ENCODE measurements at regions not wholly inside any gene's neighbourhood (a gene's known extent, or its start where the extent isn't known, plus 50 kb on each side); places are given as distances from the start of the nearest gene placed in this dataset.

DNA sequence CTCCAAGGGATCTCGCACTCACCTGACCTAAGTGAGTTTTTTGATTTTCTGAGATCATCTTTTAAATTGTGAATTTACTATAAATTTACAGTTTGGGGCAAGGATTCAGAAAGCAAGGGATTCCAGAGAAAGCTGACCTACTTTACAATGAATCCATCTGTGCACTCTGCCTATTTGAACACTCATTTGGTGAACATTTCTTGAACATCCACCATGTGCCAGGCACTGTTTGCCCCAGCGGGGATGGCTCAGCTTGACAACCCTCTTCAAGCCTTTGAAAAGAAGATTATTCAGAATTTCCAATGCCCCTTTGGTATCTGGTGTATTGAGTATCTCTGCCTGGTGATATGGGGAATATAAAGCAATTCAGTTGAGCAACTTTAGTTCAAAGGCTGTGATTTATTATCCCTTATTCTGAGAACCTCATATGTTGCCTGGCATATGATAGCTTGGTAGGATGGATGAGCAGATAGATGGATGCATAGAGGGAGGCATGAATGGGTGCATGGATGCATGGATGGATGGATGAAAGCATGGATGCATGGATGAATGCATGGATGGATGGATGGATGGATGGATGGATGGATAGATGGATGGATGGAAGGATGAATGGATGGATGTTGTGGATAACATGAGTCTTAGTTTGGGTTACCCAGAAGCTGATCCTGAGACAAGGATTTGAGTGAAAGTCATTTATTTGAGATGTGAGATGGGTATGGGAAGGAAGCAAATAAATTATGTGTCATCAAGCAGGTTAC, 149.7 kb upstream of the ZNF366 start:
- WGBS, 2 donors (ENCODE audit: low coverage in 1 of 2) = 93 to 100% methylated on average over 1 of the region's 2 CpGs
- ATAC-seq = no peak
- Histone ChIP-seq H3K27me3 (no peaks in the 10 kb centered on the region), H3K27ac (no peak overlapping the region), H3K9me3 (no peaks in the 10 kb centered on the region), H3K36me3 (no peaks in the 10 kb centered on the region), H3K4me1 (no peaks in the 10 kb centered on the region), H3K4me3 (no peak overlapping the region)
- TF ChIP-seq EP300 (IDR thresholded peaks at IDR 0.05) = no peak
- TF ChIP-seq, protein P1, sequence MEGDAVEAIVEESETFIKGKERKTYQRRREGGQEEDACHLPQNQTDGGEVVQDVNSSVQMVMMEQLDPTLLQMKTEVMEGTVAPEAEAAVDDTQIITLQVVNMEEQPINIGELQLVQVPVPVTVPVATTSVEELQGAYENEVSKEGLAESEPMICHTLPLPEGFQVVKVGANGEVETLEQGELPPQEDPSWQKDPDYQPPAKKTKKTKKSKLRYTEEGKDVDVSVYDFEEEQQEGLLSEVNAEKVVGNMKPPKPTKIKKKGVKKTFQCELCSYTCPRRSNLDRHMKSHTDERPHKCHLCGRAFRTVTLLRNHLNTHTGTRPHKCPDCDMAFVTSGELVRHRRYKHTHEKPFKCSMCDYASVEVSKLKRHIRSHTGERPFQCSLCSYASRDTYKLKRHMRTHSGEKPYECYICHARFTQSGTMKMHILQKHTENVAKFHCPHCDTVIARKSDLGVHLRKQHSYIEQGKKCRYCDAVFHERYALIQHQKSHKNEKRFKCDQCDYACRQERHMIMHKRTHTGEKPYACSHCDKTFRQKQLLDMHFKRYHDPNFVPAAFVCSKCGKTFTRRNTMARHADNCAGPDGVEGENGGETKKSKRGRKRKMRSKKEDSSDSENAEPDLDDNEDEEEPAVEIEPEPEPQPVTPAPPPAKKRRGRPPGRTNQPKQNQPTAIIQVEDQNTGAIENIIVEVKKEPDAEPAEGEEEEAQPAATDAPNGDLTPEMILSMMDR (IDR thresholded peaks at IDR 0.05) = no peak
- TF ChIP-seq POLR2AphosphoS5 (IDR thresholded peaks at IDR 0.05) = no peak
- TF ChIP-seq POLR2A (IDR thresholded peaks at IDR 0.05) = no peak

- H3K36me3 ChIP-seq = no peaks in the 10 kb centered on the region
- no peaks in the 10 kb centered on the region for H3K4me1 ChIP-seq
- H3K27ac ChIP-seq = no peak overlapping the region
- no peak overlapping the region for H3K4me3 ChIP-seq
- TF ChIP-seq, protein P1 (IDR thresholded peaks at IDR 0.05) = no peak
- TF ChIP-seq POLR2A (IDR thresholded peaks at IDR 0.05) = no peak
- no peak for TF ChIP-seq EP300 (IDR thresholded peaks at IDR 0.05)
- no peak for TF ChIP-seq POLR2AphosphoS5 (IDR thresholded peaks at IDR 0.05)
- H3K27me3 ChIP-seq = no peaks in the 10 kb centered on the region
- ATAC-seq = no peak
- no peaks in the 10 kb centered on the region for H3K9me3 ChIP-seq
- 88 to 100% methylated on average over 2 to 4 of the region's 4 CpGs for WGBS, 2 donors (ENCODE audit: low coverage in 1 of 2)
Measured at GRCh38 chr5:72656331-72656730, 149.1 kb upstream of the ZNF366 start.

DNA sequence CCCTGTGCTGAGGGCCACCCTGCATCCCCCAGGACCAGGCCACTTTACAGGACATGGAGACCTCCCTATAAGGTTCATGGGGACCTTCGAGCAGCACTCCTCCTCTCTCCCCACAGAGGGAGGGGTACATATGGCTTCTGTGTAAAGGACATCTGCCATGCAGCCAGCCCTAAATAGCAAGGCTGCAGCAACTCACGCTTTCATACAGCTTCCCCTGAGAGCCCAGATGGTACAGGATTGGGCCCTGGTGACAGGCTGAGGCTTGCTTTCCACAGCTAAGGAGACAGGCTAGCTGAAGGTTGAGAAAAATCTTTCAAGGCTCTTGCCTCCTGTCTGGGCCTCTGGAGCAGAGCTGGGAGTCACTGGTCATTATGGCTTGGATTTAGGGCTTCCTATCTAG, 147.0 kb upstream of the ZNF366 start:
- Histone ChIP-seq H3K9me3 (no peaks in the 10 kb centered on the region), H3K36me3 (no peaks in the 10 kb centered on the region), H3K27me3 (no peaks in the 10 kb centered on the region), H3K4me3 (no peak overlapping the region), H3K4me1 (no peaks in the 10 kb centered on the region), H3K27ac (no peak overlapping the region)
- ATAC-seq = no peak
- WGBS, 2 donors (ENCODE audit: low coverage in 1 of 2) = 100% methylated on average over 1 of the region's 2 CpGs; no CpG with 5 or more reads in 1 of the 2 donors
- TF ChIP-seq, protein P1 (IDR thresholded peaks at IDR 0.05) = no peak
- TF ChIP-seq POLR2A (IDR thresholded peaks at IDR 0.05) (no peak), EP300 (IDR thresholded peaks at IDR 0.05) (no peak), POLR2AphosphoS5 (IDR thresholded peaks at IDR 0.05) (no peak)

DNA sequence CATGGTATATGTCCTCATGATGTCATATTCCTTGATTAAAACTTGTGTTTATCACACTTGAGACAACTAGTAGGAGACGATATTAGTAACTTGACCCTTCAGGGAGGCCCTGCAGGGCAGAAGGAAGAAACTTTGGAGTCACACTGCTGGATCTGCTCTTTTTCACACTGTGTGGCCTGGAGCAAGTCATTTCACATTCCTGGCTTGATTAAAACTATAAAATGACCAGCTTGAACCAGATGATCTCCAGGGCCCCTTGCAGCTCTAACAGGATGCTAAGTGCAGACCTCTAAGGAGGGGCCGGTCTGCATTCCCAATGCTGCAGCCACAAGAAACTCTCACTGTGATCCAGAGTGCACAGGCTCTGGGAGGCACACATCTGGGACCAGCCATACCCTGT, 146.4 kb upstream of the ZNF366 start:
- no peaks in the 10 kb centered on the region for H3K36me3 ChIP-seq
- TF ChIP-seq EP300 (IDR thresholded peaks at IDR 0.05) (no peak), POLR2AphosphoS5 (IDR thresholded peaks at IDR 0.05) (no peak)
- 38 to 100% methylated on average over 1 of the region's 2 CpGs for WGBS, 2 donors (ENCODE audit: low coverage in 1 of 2)

GRCh38 chr5:72651779-72652178, 144.6 kb upstream of the ZNF366 start:
- Histone ChIP-seq H3K9me3 (no peaks in the 10 kb centered on the region), H3K27me3 (no peaks in the 10 kb centered on the region), H3K4me3 (no peak overlapping the region), H3K36me3 (no peaks in the 10 kb centered on the region), H3K4me1 (peaks cover 0 to 12% (median 0%) of the 10 kb centered on the region in 3 donors), H3K27ac (no peak overlapping the region)
- no peak for TF ChIP-seq POLR2AphosphoS5 (IDR thresholded peaks at IDR 0.05)
- TF ChIP-seq POLR2A (IDR thresholded peaks at IDR 0.05) = no peak
- TF ChIP-seq EP300 (IDR thresholded peaks at IDR 0.05) = no peak
- TF ChIP-seq, protein P1 (IDR thresholded peaks at IDR 0.05) = no peak
- no peak for ATAC-seq

More for the DNA sequence above, 146.4 kb upstream of the ZNF366 start:
- H3K4me1 ChIP-seq = peaks cover 0 to 3% (median 0%) of the 10 kb centered on the region in 3 donors
- ATAC-seq = no peak
- H3K27ac ChIP-seq = no peak overlapping the region
- no peaks in the 10 kb centered on the region for H3K9me3 ChIP-seq
- H3K4me3 ChIP-seq = no peak overlapping the region
- H3K27me3 ChIP-seq = no peaks in the 10 kb centered on the region

Data from gastroesophageal sphincter (tissue), 4 donors.